ENCODE measurements at regions not wholly inside any gene's neighbourhood (a gene's known extent, or its start where the extent isn't known, plus 50 kb on each side); places are given as distances from the start of the nearest gene placed in this dataset.

GRCh38 chr10:121322776-121323175 is 275.5 kb downstream of the FGFR2 start:
- TF ChIP-seq NFYB (IDR thresholded peaks at IDR 0.05; ENCODE audit: insufficient read depth, low read depth, low read length): no peak
- TF ChIP-seq POLR2A (IDR thresholded peaks at IDR 0.05; ENCODE audit: low read depth, low read length): no peak
- no peak for TF ChIP-seq HDAC6 (IDR thresholded peaks at IDR 0.05; ENCODE audit: unreplicated experiment)
- TF ChIP-seq EZH2 (IDR thresholded peaks at IDR 0.05; ENCODE audit: borderline replicate concordance, control insufficient read depth, low read depth, low read length): no peak
- no peak for TF ChIP-seq POLR2AphosphoS2 (IDR thresholded peaks at IDR 0.05; ENCODE audit: low read depth, low read length)
- no peak for TF ChIP-seq CHD2 (IDR thresholded peaks at IDR 0.05; ENCODE audit: borderline replicate concordance, low read depth, low read length)
- no peak for TF ChIP-seq TBL1XR1 (IDR thresholded peaks at IDR 0.05; ENCODE audit: low read depth, low read length)
- TF ChIP-seq ETV6 (conservative IDR thresholded peaks at IDR 0.05 in 1 of 2, IDR thresholded peaks at IDR 0.05 in 1 of 2; ENCODE audit: borderline replicate concordance in 1 of 2, low read depth in 1 of 2): no peak
- TF ChIP-seq KDM1A (IDR thresholded peaks at IDR 0.05; ENCODE audit: borderline replicate concordance): no peak
- TF ChIP-seq TAF1 (IDR thresholded peaks at IDR 0.05; ENCODE audit: borderline replicate concordance, low read depth, low read length): no peak
- TF ChIP-seq CTCF (IDR thresholded peaks at IDR 0.05 in 2 of 3, conservative IDR thresholded peaks at IDR 0.05 in 1 of 3; ENCODE audit: control insufficient read depth in 2 of 3, extremely low read depth in 1 of 3, insufficient read depth in 1 of 3, low read depth in 3 of 3, low read length in 3 of 3): no peak
- TF ChIP-seq PKNOX1 (IDR thresholded peaks at IDR 0.05): no peak
- TF ChIP-seq GATAD2B (conservative IDR thresholded peaks at IDR 0.05; ENCODE audit: low read depth): no peak
- TF ChIP-seq USF2 (IDR thresholded peaks at IDR 0.05; ENCODE audit: borderline replicate concordance, low read depth, low read length): no peak

Data from GM12878 (cell line).